ENCODE measurements at regions not wholly inside any gene's neighbourhood (a gene's known extent, or its start where the extent isn't known, plus 50 kb on each side); places are given as distances from the start of the nearest gene placed in this dataset.
A peak's percentile ranks its signal among the peaks of the same experiment; 100 is the strongest.
"Not testable (repeated sequence)": the region's sequence is repeated elsewhere in the genome, so short reads cannot be mapped to it uniquely, and the experiment has no call there.

GRCh38 chr16:35572186-35572585, 2112.8 kb downstream of the TP53TG3F start:
- no peak overlapping the region for H3K9ac ChIP-seq (ENCODE audit: insufficient read length, low read depth)
- no peaks in the 10 kb centered on the region for H3K9me3 ChIP-seq (ENCODE audit: insufficient read depth, low read length)
- DNase-seq (ENCODE audit: low read depth, low spot score), result no peak
- no peaks in the 10 kb centered on the region for H3K4me1 ChIP-seq (ENCODE audit: insufficient read depth, insufficient read length)
- H3K36me3 ChIP-seq (ENCODE audit: insufficient read depth, insufficient read length, low read length), result no peaks in the 10 kb centered on the region
- TF ChIP-seq SUZ12 (IDR thresholded peaks at IDR 0.05; ENCODE audit: extremely low read depth, insufficient read depth, insufficient read length) (no peak), YY1 (IDR thresholded peaks at IDR 0.05; ENCODE audit: insufficient read depth, insufficient read length) (no peak), ZNF274 (IDR thresholded peaks at IDR 0.05; ENCODE audit: low read depth, low read length) (no peak)
- H3K27me3 ChIP-seq (ENCODE audit: insufficient read depth, insufficient read length), result no peaks in the 10 kb centered on the region
- H3K4me3 ChIP-seq (ENCODE audit: insufficient read length, low read depth), result no peak overlapping the region

- Histone ChIP-seq H3K36me3 (ENCODE audit: insufficient read depth, insufficient read length, low read length) (no peaks in the 10 kb centered on the region), H3K9me3 (ENCODE audit: insufficient read depth, low read length) (no peaks in the 10 kb centered on the region), H3K9ac (ENCODE audit: insufficient read length, low read depth) (no peak overlapping the region), H3K27me3 (ENCODE audit: insufficient read depth, insufficient read length) (no peaks in the 10 kb centered on the region), H3K4me1 (ENCODE audit: insufficient read depth, insufficient read length) (no peaks in the 10 kb centered on the region), H3K4me3 (ENCODE audit: insufficient read length, low read depth) (no peak overlapping the region)
- TF ChIP-seq SUZ12 (IDR thresholded peaks at IDR 0.05; ENCODE audit: extremely low read depth, insufficient read depth, insufficient read length) (no peak), ZNF274 (IDR thresholded peaks at IDR 0.05; ENCODE audit: low read depth, low read length) (no peak), YY1 (IDR thresholded peaks at IDR 0.05; ENCODE audit: insufficient read depth, insufficient read length) (no peak)
- no peak for DNase-seq (ENCODE audit: low read depth, low spot score)
These were observed 2114.0 kb downstream of the TP53TG3F start for GRCh38 chr16:35573407-35573806.

- Histone ChIP-seq H3K9ac (ENCODE audit: insufficient read length, low read depth) (no peak overlapping the region), H3K4me3 (ENCODE audit: insufficient read length, low read depth) (no peak overlapping the region), H3K4me1 (ENCODE audit: insufficient read depth, insufficient read length) (no peaks in the 10 kb centered on the region), H3K27me3 (ENCODE audit: insufficient read depth, insufficient read length) (no peaks in the 10 kb centered on the region), H3K36me3 (ENCODE audit: insufficient read depth, insufficient read length, low read length) (no peaks in the 10 kb centered on the region), H3K9me3 (ENCODE audit: insufficient read depth, low read length) (no peaks in the 10 kb centered on the region)
- no peak for TF ChIP-seq YY1 (IDR thresholded peaks at IDR 0.05; ENCODE audit: insufficient read depth, insufficient read length)
- TF ChIP-seq ZNF274 (IDR thresholded peaks at IDR 0.05; ENCODE audit: low read depth, low read length), result no peak
- TF ChIP-seq SUZ12 (IDR thresholded peaks at IDR 0.05; ENCODE audit: extremely low read depth, insufficient read depth, insufficient read length), result no peak
- no peak for DNase-seq (ENCODE audit: low read depth, low spot score)
These were observed 2114.6 kb downstream of the TP53TG3F start for GRCh38 chr16:35574011-35574410.

- Histone ChIP-seq H3K27me3 (ENCODE audit: insufficient read depth, insufficient read length) (no peaks in the 10 kb centered on the region), H3K4me3 (ENCODE audit: insufficient read length, low read depth) (no peak overlapping the region), H3K9me3 (ENCODE audit: insufficient read depth, low read length) (no peaks in the 10 kb centered on the region; the same call in 1 of the 2 replicates), H3K36me3 (ENCODE audit: insufficient read depth, insufficient read length, low read length) (no peaks in the 10 kb centered on the region), H3K4me1 (ENCODE audit: insufficient read depth, insufficient read length) (no peaks in the 10 kb centered on the region), H3K9ac (ENCODE audit: insufficient read length, low read depth) (no peak overlapping the region)
- TF ChIP-seq SUZ12 (IDR thresholded peaks at IDR 0.05; ENCODE audit: extremely low read depth, insufficient read depth, insufficient read length), result no peak
- no peak for TF ChIP-seq YY1 (IDR thresholded peaks at IDR 0.05; ENCODE audit: insufficient read depth, insufficient read length)
- no peak for TF ChIP-seq ZNF274 (IDR thresholded peaks at IDR 0.05; ENCODE audit: low read depth, low read length)
- no peak for DNase-seq (ENCODE audit: low read depth, low spot score)
These were observed 2115.3 kb downstream of the TP53TG3F start for GRCh38 chr16:35574454-35575431.

- Histone ChIP-seq H3K4me1 (ENCODE audit: insufficient read depth, insufficient read length) (no peaks in the 10 kb centered on the region), H3K9me3 (ENCODE audit: insufficient read depth, low read length) (no peaks in the 10 kb centered on the region; the same call in 1 of the 2 replicates), H3K27me3 (ENCODE audit: insufficient read depth, insufficient read length) (no peaks in the 10 kb centered on the region), H3K4me3 (ENCODE audit: insufficient read length, low read depth) (no peak overlapping the region), H3K9ac (ENCODE audit: insufficient read length, low read depth) (no peak overlapping the region), H3K36me3 (ENCODE audit: insufficient read depth, insufficient read length, low read length) (no peaks in the 10 kb centered on the region)
- DNase-seq (ENCODE audit: low read depth, low spot score), result no peak
- TF ChIP-seq SUZ12 (IDR thresholded peaks at IDR 0.05; ENCODE audit: extremely low read depth, insufficient read depth, insufficient read length), result no peak
- TF ChIP-seq ZNF274 (IDR thresholded peaks at IDR 0.05; ENCODE audit: low read depth, low read length), result no peak
- TF ChIP-seq YY1 (IDR thresholded peaks at IDR 0.05; ENCODE audit: insufficient read depth, insufficient read length), result no peak
These were observed 2116.0 kb downstream of the TP53TG3F start for GRCh38 chr16:35575432-35575821.

- DNase-seq (ENCODE audit: low read depth, low spot score), result no peak
- H3K4me3 ChIP-seq (ENCODE audit: insufficient read length, low read depth), result no peak overlapping the region
- no peaks in the 10 kb centered on the region for H3K9me3 ChIP-seq (ENCODE audit: insufficient read depth, low read length)
- no peaks in the 10 kb centered on the region for H3K4me1 ChIP-seq (ENCODE audit: insufficient read depth, insufficient read length)
- H3K9ac ChIP-seq (ENCODE audit: insufficient read length, low read depth), result no peak overlapping the region
- no peaks in the 10 kb centered on the region for H3K27me3 ChIP-seq (ENCODE audit: insufficient read depth, insufficient read length)
- TF ChIP-seq ZNF274 (IDR thresholded peaks at IDR 0.05; ENCODE audit: low read depth, low read length) (no peak), SUZ12 (IDR thresholded peaks at IDR 0.05; ENCODE audit: extremely low read depth, insufficient read depth, insufficient read length) (no peak), YY1 (IDR thresholded peaks at IDR 0.05; ENCODE audit: insufficient read depth, insufficient read length) (no peak)
- no peaks in the 10 kb centered on the region for H3K36me3 ChIP-seq (ENCODE audit: insufficient read depth, insufficient read length, low read length)
These were observed 2126.0 kb downstream of the TP53TG3F start for GRCh38 chr16:35585411-35585810.

GRCh38 chr16:35590913-35591312, 2131.5 kb downstream of the TP53TG3F start:
- H3K9ac ChIP-seq (ENCODE audit: insufficient read length, low read depth); H3K4me1 ChIP-seq (ENCODE audit: insufficient read depth, insufficient read length); H3K4me3 ChIP-seq (ENCODE audit: insufficient read length, low read depth); H3K27me3 ChIP-seq (ENCODE audit: insufficient read depth, insufficient read length); H3K9me3 ChIP-seq (ENCODE audit: insufficient read depth, low read length); H3K36me3 ChIP-seq (ENCODE audit: insufficient read depth, insufficient read length, low read length): not testable (repeated sequence)
- peak; percentile 13 for DNase-seq (ENCODE audit: low read depth, low spot score)

Data from NT2/D1 (cell line).